Naive thymus-derived CD4-positive, alpha-beta T cell (primary cell): ENCODE measurements at regions not wholly inside any gene's neighbourhood (a gene's known extent, or its start where the extent isn't known, plus 50 kb on each side); places are given as distances from the start of the nearest gene placed in this dataset.

Experiments used
- ATAC-seq: fragments of 150-1000 bp; cut with Tn5 transposase; 2 replicates; pipeline ENCODE4 v1.10.0; 2021; ENCODE audit warnings: mild to moderate bottlenecking, moderate library complexity
- CTCF ChIA-PET: fragments of 350-600 bp; sonication (Branson Sonifier 250); formaldehyde crosslinking; loops from one replicate; lab custom pipeline; 2021; ENCODE audit warnings: antibody characterized with exemption; lab: Charles Lee
- POLR2A ChIA-PET: fragments of 350-600 bp; sonication (Branson Sonifier 250); formaldehyde crosslinking; loops from one replicate; lab custom pipeline; 2021; ENCODE audit warnings: antibody characterized with exemption, inconsistent platforms; lab: Charles Lee
- DNase-seq, 9 donors: peaks; one replicate each; pipeline versions ENCODE4 v3.0.0 to v3.0.0-alpha.2; 2020 to 2022; ENCODE audit warnings: mixed read lengths in 1 of 9
- H3K27ac ChIP-seq: one replicate; pipeline ENCODE4 v1.7.0; 2013; ENCODE audit warnings: mild to moderate bottlenecking, low read depth, low read length, moderate library complexity
- H3K27me3 ChIP-seq, 2 donors: one replicate each; pipeline ENCODE4 v1.7.0; 2013; ENCODE audit warnings: low read length in 2 of 2, mild to moderate bottlenecking in 2 of 2, moderate library complexity in 2 of 2; ENCODE audit not compliant: control insufficient read depth in 2 of 2, insufficient read depth in 2 of 2
- H3K36me3 ChIP-seq, 3 experiments: 1 replicate in 2 of 3; 2 replicates in 1 of 3; pipeline ENCODE4 v1.7.0; 2013; ENCODE audit warnings: low read length in 3 of 3, mild to moderate bottlenecking in 3 of 3, moderate library complexity in 1 of 3; ENCODE audit not compliant: insufficient read depth in 3 of 3, control insufficient read depth in 2 of 3
- H3K4me1 ChIP-seq, 2 donors: one replicate each; pipeline ENCODE4 v1.7.0; 2013; ENCODE audit warnings: low read length in 2 of 2, mild to moderate bottlenecking in 2 of 2, moderate library complexity in 1 of 2; ENCODE audit not compliant: control insufficient read depth in 2 of 2, insufficient read depth in 2 of 2
- H3K4me3 ChIP-seq: 2 replicates; pipeline ENCODE4 v1.7.0; 2013; ENCODE audit warnings: mild to moderate bottlenecking, low read length
- H3K9me3 ChIP-seq, 3 experiments: 1 replicate in 2 of 3; 2 replicates in 1 of 3; pipeline ENCODE4 v1.7.0; 2013; ENCODE audit warnings: low read length in 3 of 3; ENCODE audit not compliant: control insufficient read depth in 2 of 3
- H3K27ac Mint-ChIP-seq, 9 donors: one replicate each; pipeline ENCODE4 v1.8.0; 2020 to 2022; ENCODE audit warnings: mixed read lengths in 9 of 9, mild to moderate bottlenecking in 8 of 9, moderate library complexity in 5 of 9, inconsistent platforms in 2 of 9
- H3K27me3 Mint-ChIP-seq, 5 donors: one replicate each; pipeline ENCODE4 v1.8.0; 2021 to 2022; ENCODE audit warnings: mixed read lengths in 5 of 5, mild to moderate bottlenecking in 1 of 5
- H3K36me3 Mint-ChIP-seq, 5 donors: one replicate each; pipeline ENCODE4 v1.8.0; 2020 to 2022; ENCODE audit warnings: mixed read lengths in 5 of 5, mild to moderate bottlenecking in 3 of 5, inconsistent platforms in 1 of 5
- H3K4me1 Mint-ChIP-seq, 7 donors: one replicate each; pipeline ENCODE4 v1.8.0; 2020 to 2022; ENCODE audit warnings: mixed read lengths in 7 of 7, mild to moderate bottlenecking in 3 of 7, inconsistent platforms in 1 of 7
- H3K4me3 Mint-ChIP-seq, 10 donors: one replicate each; pipeline ENCODE4 v1.8.0; 2020 to 2022; ENCODE audit warnings: mild to moderate bottlenecking in 10 of 10, mixed read lengths in 10 of 10, moderate library complexity in 6 of 10, inconsistent platforms in 2 of 10
- H3K9me3 Mint-ChIP-seq, 11 donors: one replicate each; pipeline ENCODE4 v1.8.0; 2020 to 2022; ENCODE audit warnings: mixed read lengths in 11 of 11, mild to moderate bottlenecking in 4 of 11, inconsistent platforms in 1 of 11, moderate library complexity in 1 of 11
- intact Hi-C, 2 donors: fragments of 100-400 bp; cut with micrococcal nuclease; formaldehyde crosslinking; loops; one replicate each; pipeline ENCODE4 v1.15.1; 2023

DNA sequence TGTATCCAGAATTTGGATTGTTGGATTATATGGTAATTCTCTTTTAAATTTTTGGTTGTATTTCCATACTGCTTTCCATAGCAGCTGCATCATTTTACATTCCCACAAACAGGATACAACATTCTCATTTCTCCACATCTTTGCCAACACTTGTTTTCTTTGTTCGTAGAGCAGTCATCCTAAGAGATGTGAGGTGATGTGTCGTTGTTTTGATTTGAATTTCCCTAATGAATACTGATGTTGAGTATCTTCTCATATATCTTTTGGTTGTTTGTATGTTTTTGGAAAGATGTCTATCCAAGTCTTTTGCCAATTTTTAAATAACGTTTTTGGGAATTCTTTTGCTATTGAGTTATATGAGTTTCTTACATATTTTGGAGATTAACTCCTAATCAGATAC is 93.6 kb downstream of the GMNC start:
- Mint-ChIP-seq H3K27me3 (peaks cover 0 to 3% (median 0%) of the 10 kb centered on the region in 5 donors), H3K9me3 (peaks cover 0 to 21% (median 13%) of the 10 kb centered on the region in 11 donors), H3K36me3 (no peaks in the 10 kb centered on the region), H3K4me3 (no peak overlapping the region), H3K27ac (no peak overlapping the region), H3K4me1 (no peaks in the 10 kb centered on the region)
- ChIA-PET POLR2A (no interaction called here), CTCF (no interaction called here)
- Histone ChIP-seq H3K9me3 (no peaks in the 10 kb centered on the region), H3K36me3 (no peaks in the 10 kb centered on the region), H3K4me1 (no peaks in the 10 kb centered on the region), H3K4me3 (no peak overlapping the region), H3K27me3 (no peaks in the 10 kb centered on the region), H3K27ac (no peak overlapping the region)
- no peak for ATAC-seq
- no peak for DNase-seq
- intact Hi-C loops = no loop called here

GRCh38 chr3:190767851-190768250 is 94.6 kb downstream of the GMNC start:
- H3K27me3 ChIP-seq = no peaks in the 10 kb centered on the region
- ATAC-seq = no peak
- H3K4me3 ChIP-seq = no peak overlapping the region
- H3K9me3 Mint-ChIP-seq = peaks cover 0 to 13% (median 4%) of the 10 kb centered on the region in 11 donors
- H3K27ac ChIP-seq = no peak overlapping the region
- no peaks in the 10 kb centered on the region for H3K36me3 ChIP-seq
- H3K36me3 Mint-ChIP-seq = no peaks in the 10 kb centered on the region
- H3K27me3 Mint-ChIP-seq = peaks cover 0 to 3% (median 0%) of the 10 kb centered on the region in 5 donors
- no peaks in the 10 kb centered on the region for H3K4me1 Mint-ChIP-seq
- CTCF ChIA-PET = no interaction called here
- no peaks in the 10 kb centered on the region for H3K9me3 ChIP-seq
- intact Hi-C loops = no loop called here
- no peak overlapping the region for H3K27ac Mint-ChIP-seq
- POLR2A ChIA-PET = no interaction called here
- DNase-seq = no peak
- no peaks in the 10 kb centered on the region for H3K4me1 ChIP-seq
- H3K4me3 Mint-ChIP-seq = no peak overlapping the region

- Mint-ChIP-seq H3K4me3 (no peak overlapping the region), H3K9me3 (peaks cover 0 to 5% (median 0%) of the 10 kb centered on the region in 11 donors), H3K27me3 (peaks cover 0 to 8% (median 0%) of the 10 kb centered on the region in 5 donors), H3K36me3 (no peaks in the 10 kb centered on the region), H3K27ac (no peak overlapping the region), H3K4me1 (no peaks in the 10 kb centered on the region)
- no peaks in the 10 kb centered on the region for H3K9me3 ChIP-seq
- ATAC-seq (no peak), DNase-seq (no peak)
- H3K36me3 ChIP-seq = no peaks in the 10 kb centered on the region
- H3K4me3 ChIP-seq = no peak overlapping the region
- CTCF ChIA-PET = no interaction called here
- intact Hi-C loops = no loop called here
- H3K4me1 ChIP-seq = no peaks in the 10 kb centered on the region
- no peak overlapping the region for H3K27ac ChIP-seq
- POLR2A ChIA-PET = no interaction called here
- H3K27me3 ChIP-seq = no peaks in the 10 kb centered on the region
Observed at GRCh38 chr3:190764231-190765134, 98.0 kb downstream of the GMNC start.

DNA sequence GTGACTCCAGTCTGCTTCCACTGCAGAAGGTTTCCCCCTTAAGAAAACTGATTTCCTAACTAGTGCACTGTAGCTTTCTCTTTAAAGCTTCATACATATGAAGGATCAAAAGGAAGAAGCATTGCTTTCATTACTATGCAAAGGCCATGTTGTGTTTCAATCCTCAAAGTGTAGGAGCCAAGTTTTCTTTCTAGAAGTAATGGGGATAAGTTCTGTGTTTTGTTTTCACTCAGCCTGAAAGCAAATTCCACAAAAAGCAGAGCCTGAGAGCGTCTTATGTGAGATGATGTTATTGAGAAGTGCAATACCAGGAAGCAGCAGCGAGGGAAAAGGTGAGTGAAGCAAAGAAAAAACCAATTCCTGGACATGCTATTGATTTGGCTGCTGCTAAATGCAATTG is 99.7 kb downstream of the GMNC start:
- Mint-ChIP-seq H3K4me1 (no peaks in the 10 kb centered on the region), H3K27ac (no peak overlapping the region), H3K36me3 (no peaks in the 10 kb centered on the region), H3K9me3 (peaks cover 0 to 2% (median 0%) of the 10 kb centered on the region in 11 donors), H3K4me3 (no peak overlapping the region), H3K27me3 (peaks cover 0 to 8% (median 0%) of the 10 kb centered on the region in 5 donors)
- ChIA-PET POLR2A (no interaction called here), CTCF (no interaction called here)
- Histone ChIP-seq H3K36me3 (no peaks in the 10 kb centered on the region), H3K4me3 (no peak overlapping the region), H3K27me3 (no peaks in the 10 kb centered on the region), H3K27ac (no peak overlapping the region), H3K4me1 (no peaks in the 10 kb centered on the region), H3K9me3 (no peaks in the 10 kb centered on the region)
- intact Hi-C loops = no loop called here
- DNase-seq (no peak), ATAC-seq (no peak)

- ChIA-PET CTCF (no interaction called here), POLR2A (no interaction called here)
- no peak overlapping the region for H3K27ac Mint-ChIP-seq
- no peak for DNase-seq
- Histone ChIP-seq H3K4me3 (no peak overlapping the region), H3K36me3 (no peaks in the 10 kb centered on the region), H3K4me1 (no peaks in the 10 kb centered on the region), H3K9me3 (no peaks in the 10 kb centered on the region), H3K27ac (no peak overlapping the region), H3K27me3 (no peaks in the 10 kb centered on the region)
- H3K27me3 Mint-ChIP-seq = peaks cover 0 to 4% (median 0%) of the 10 kb centered on the region in 5 donors
- H3K4me3 Mint-ChIP-seq = no peak overlapping the region
- H3K4me1 Mint-ChIP-seq = no peaks in the 10 kb centered on the region
- ATAC-seq = no peak
- peaks cover 0 to 6% (median 0%) of the 10 kb centered on the region in 11 donors for H3K9me3 Mint-ChIP-seq
- no peaks in the 10 kb centered on the region for H3K36me3 Mint-ChIP-seq
- intact Hi-C loops = no loop called here
Observed at GRCh38 chr3:190747571-190747970, 114.9 kb downstream of the GMNC start.

GRCh38 chr3:190746986-190747385 is 115.5 kb downstream of the GMNC start:
- CTCF ChIA-PET = no interaction called here
- POLR2A ChIA-PET = no interaction called here
- Histone ChIP-seq H3K27ac (no peak overlapping the region), H3K27me3 (no peaks in the 10 kb centered on the region), H3K9me3 (no peaks in the 10 kb centered on the region), H3K36me3 (no peaks in the 10 kb centered on the region), H3K4me1 (no peaks in the 10 kb centered on the region), H3K4me3 (no peak overlapping the region)
- Mint-ChIP-seq H3K4me1 (no peaks in the 10 kb centered on the region), H3K27ac (no peak overlapping the region), H3K4me3 (no peak overlapping the region), H3K36me3 (no peaks in the 10 kb centered on the region), H3K27me3 (peaks cover 0 to under 1% (median 0%) of the 10 kb centered on the region in 5 donors), H3K9me3 (peaks cover 0 to 6% (median 0%) of the 10 kb centered on the region in 11 donors)
- intact Hi-C loops = no loop called here
- ATAC-seq = no peak
- DNase-seq = no peak

DNA sequence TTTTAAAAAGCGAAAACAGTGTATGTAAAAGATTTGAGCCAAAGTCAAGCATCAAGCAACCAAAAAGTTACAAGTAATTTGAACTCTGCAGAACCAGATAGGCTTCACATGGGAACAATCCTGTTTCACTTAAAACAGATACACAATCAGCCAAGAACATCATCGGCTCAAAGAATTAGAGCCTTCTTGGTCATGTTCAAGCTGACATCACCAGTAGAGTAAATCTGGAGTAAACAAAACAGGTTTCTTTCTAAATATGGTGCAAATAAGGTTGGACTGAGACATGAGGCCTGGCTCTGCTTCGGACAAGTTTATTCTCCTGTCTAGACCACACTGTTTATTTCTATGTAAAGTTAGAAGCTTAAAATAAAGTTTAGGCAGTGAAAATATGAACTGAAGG is 116.0 kb downstream of the GMNC start:
- Histone ChIP-seq H3K4me1 (no peaks in the 10 kb centered on the region), H3K9me3 (no peaks in the 10 kb centered on the region), H3K4me3 (no peak overlapping the region), H3K27ac (no peak overlapping the region), H3K36me3 (no peaks in the 10 kb centered on the region), H3K27me3 (no peaks in the 10 kb centered on the region)
- no peak for ATAC-seq
- Mint-ChIP-seq H3K27ac (no peak overlapping the region), H3K4me1 (no peaks in the 10 kb centered on the region), H3K4me3 (no peak overlapping the region), H3K36me3 (no peaks in the 10 kb centered on the region), H3K27me3 (peaks cover 0 to 5% (median 2%) of the 10 kb centered on the region in 5 donors), H3K9me3 (peaks cover 0 to 6% (median 0%) of the 10 kb centered on the region in 11 donors)
- ChIA-PET CTCF (no interaction called here), POLR2A (no interaction called here)
- intact Hi-C loops = no loop called here
- no peak for DNase-seq
